Stomach (tissue), 8 donors: ENCODE measurements at regions not wholly inside any gene's neighbourhood (a gene's known extent, or its start where the extent isn't known, plus 50 kb on each side); places are given as distances from the start of the nearest gene placed in this dataset.

Experiments
- DNase-seq, 2 donors: peaks; one replicate each; pipeline versions ENCODE4 v3.0.0 to v3.0.0-alpha.2; 2013 to 2019
- H3K27ac ChIP-seq, 5 donors: fragments of 200-600 bp in 4 of 5; sonication (generic) in 4 of 5; one replicate each; pipeline ENCODE4 v1.5.1; 2013 to 2019; ENCODE audit warnings: mild to moderate bottlenecking in 1 of 5, moderate library complexity in 1 of 5
- H3K27me3 ChIP-seq, 3 donors: fragments of 200-600 bp; sonication (generic); one replicate each; pipeline ENCODE4 v1.5.1; 2017 to 2019; ENCODE audit warnings: mixed run types in 1 of 3
- H3K36me3 ChIP-seq, 4 donors: fragments of 200-600 bp; sonication (generic); 1 replicate in 3 of 4; 2 replicates in 1 of 4; pipeline ENCODE4 v1.5.1; 2016 to 2019
- H3K4me1 ChIP-seq, 4 donors: fragments of 200-600 bp; sonication (generic); one replicate each; pipeline ENCODE4 v1.5.1; 2016 to 2019
- H3K4me3 ChIP-seq, 4 donors: fragments of 200-600 bp; sonication (generic) in 3 of 4; one replicate each; pipeline ENCODE4 v1.5.1; 2016 to 2019; ENCODE audit warnings: mild to moderate bottlenecking in 1 of 4
- H3K9me3 ChIP-seq, 4 donors: fragments of 200-600 bp; sonication (generic); one replicate each; pipeline ENCODE4 v1.5.1; 2016 to 2019
- EP300 ChIP-seq: sonication (generic); formaldehyde crosslinking; IDR thresholded peaks from one replicate; pipeline ENCODE4 v1.6.1; 2017; ENCODE audit warnings: antibody characterized with exemption
- POLR2A ChIP-seq, 4 donors: fragments of 450-650 bp; IDR thresholded peaks; one replicate each; pipeline ENCODE4 v1.6.1; 2016; ENCODE audit warnings: antibody characterized with exemption in 4 of 4, control low read depth in 2 of 4, mild to moderate bottlenecking in 1 of 4, moderate library complexity in 1 of 4
- POLR2AphosphoS5 ChIP-seq, 3 donors: sonication (generic); formaldehyde crosslinking; IDR thresholded peaks; one replicate each; pipeline ENCODE4 v1.6.1; 2016; ENCODE audit warnings: antibody characterized with exemption in 3 of 3
- WGBS, 5 donors: extraction: QIAGEN DNeasy Blood & Tissue Kit in 3 of 5; methylation state at CpG; one replicate each; pipeline versions ENCODE4 v1.1.5 to v1.1.7; 2013 to 2018; 5-methylcytosine and 5-hydroxymethylcytosine counted together
- intact Hi-C: fragments of 100-400 bp; cut with DNase I; formaldehyde crosslinking; loops from one replicate; pipeline ENCODE4 v1.15.1; 2023; ENCODE audit warnings: low total_unique reads
- TF ChIP-seq, protein P1 (sequence below), 7 experiments: fragments of 450-650 bp in 4 of 7; fragments of 200-600 bp in 3 of 7; sonication (generic) in 3 of 7; IDR thresholded peaks; one replicate each; pipeline ENCODE4 v1.5.1; 2016 to 2019; ENCODE audit warnings: antibody characterized with exemption in 7 of 7, control low read depth in 2 of 7, mild to moderate bottlenecking in 1 of 7
- donor health status: healthy with polysubstance abuse.
- donor health status: Bipolar disorder and iron deficiency.
- donor health status: healthy.

DNA sequence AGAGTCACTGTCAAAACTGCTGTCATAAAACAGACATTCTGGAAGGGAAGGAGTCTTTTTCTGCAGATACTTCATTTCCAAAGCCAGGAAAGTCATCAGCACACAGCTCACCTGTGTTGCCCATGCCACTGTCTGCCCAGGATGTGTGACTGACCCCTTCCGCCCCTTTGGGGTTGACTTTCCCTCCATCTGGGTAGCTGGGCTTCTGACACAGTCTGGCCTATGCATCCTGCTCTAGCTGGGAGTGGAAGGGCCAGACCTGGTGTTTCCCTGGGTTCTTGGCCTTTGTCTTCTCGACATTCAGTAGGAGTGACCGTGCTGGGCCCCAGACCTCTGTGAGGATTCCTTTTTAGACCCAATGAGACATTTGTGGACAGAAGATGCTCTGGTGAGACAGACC lies 378.9 kb upstream of the NUPR2 start:
- Histone ChIP-seq H3K4me1 (no peaks in the 10 kb centered on the region), H3K9me3 (peaks cover 20 to 85% (median 72%) of the 10 kb centered on the region in 4 donors), H3K27me3 (no peaks in the 10 kb centered on the region), H3K4me3 (no peak overlapping the region), H3K36me3 (no peaks in the 10 kb centered on the region), H3K27ac (no peak overlapping the region)
- no peak for DNase-seq
- TF ChIP-seq EP300 (no peak), POLR2A (IDR thresholded peaks at IDR 0.05) (no peak), POLR2AphosphoS5 (IDR thresholded peaks at IDR 0.05) (no peak)
- TF ChIP-seq, protein P1, sequence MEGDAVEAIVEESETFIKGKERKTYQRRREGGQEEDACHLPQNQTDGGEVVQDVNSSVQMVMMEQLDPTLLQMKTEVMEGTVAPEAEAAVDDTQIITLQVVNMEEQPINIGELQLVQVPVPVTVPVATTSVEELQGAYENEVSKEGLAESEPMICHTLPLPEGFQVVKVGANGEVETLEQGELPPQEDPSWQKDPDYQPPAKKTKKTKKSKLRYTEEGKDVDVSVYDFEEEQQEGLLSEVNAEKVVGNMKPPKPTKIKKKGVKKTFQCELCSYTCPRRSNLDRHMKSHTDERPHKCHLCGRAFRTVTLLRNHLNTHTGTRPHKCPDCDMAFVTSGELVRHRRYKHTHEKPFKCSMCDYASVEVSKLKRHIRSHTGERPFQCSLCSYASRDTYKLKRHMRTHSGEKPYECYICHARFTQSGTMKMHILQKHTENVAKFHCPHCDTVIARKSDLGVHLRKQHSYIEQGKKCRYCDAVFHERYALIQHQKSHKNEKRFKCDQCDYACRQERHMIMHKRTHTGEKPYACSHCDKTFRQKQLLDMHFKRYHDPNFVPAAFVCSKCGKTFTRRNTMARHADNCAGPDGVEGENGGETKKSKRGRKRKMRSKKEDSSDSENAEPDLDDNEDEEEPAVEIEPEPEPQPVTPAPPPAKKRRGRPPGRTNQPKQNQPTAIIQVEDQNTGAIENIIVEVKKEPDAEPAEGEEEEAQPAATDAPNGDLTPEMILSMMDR (IDR thresholded peaks at IDR 0.05): no peak
- intact Hi-C loops: no loop called here
- WGBS, 5 donors: 63 to 73% (median 69%) methylated on average over 3 of the region's 3 CpGs

DNA sequence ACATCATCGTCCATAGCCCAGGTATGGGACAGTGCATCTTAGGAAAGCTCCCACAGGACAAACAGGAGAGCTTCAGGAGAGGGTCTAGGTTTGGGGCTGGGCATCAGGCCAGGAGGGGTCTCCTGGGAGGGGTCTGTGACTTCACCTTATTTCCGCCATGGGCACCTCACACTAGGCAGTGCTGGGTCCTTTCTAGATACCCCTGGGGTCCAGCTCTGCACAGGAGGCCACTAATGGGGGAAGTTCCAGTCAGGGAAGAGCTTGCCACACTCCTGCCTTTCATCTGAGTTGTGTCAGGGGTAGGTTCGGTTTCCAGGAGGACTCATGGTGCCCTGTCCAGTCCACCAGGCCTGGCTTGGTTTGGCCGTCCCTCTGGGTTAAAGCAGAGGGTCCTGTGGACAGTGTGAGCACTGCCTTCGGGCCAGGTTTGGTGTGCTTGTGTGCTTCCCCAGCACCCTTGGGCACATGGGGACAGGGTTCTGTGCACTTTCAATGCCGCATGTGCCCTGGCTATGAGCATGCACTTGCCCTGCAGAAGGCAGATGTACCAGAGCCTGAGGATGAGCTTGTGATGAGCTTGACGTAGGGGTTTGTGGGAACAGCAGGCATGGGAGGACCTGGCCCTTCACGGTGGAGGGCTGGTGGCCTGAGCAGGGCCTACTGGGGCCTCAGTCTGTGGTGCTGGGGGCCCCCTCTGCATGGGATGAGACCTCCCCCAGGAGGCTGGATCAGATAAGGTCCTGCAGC lies 377.7 kb upstream of the NUPR2 start:
- H3K27ac ChIP-seq: no peak overlapping the region
- no peaks in the 10 kb centered on the region for H3K36me3 ChIP-seq
- TF ChIP-seq, protein P1 (IDR thresholded peaks at IDR 0.05): no peak
- no peak for TF ChIP-seq POLR2AphosphoS5 (IDR thresholded peaks at IDR 0.05)
- no peak for TF ChIP-seq EP300
- TF ChIP-seq POLR2A (IDR thresholded peaks at IDR 0.05): no peak
- no peak overlapping the region for H3K4me3 ChIP-seq
- intact Hi-C loops: no loop called here
- no peaks in the 10 kb centered on the region for H3K27me3 ChIP-seq
- no peak for DNase-seq
- WGBS, 5 donors: 60 to 75% (median 61%) methylated on average over 1 to 8 of the region's 8 CpGs
- H3K9me3 ChIP-seq: peaks cover 20 to 93% (median 82%) of the 10 kb centered on the region in 4 donors
- H3K4me1 ChIP-seq: no peaks in the 10 kb centered on the region

DNA sequence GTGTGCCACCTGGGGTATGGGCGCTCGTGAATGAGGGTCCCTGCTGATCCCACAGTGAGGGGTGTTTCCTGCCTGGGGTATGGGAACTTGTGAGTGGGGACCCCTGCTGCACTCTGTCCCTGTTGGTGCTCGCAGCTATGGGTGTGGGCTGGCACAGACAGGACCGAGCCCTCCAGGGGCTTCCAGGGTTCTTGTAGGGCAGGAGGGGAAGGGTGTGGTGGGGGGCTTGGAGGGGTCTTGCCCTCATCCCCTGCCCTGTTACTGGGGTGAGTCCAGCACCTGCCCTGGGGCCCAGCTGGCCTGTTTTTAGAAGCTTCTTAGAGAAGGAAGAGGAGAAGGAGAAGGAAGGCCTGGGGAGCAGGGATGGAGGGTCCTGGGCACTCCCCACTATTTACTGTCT lies 377.0 kb upstream of the NUPR2 start:
- WGBS, 5 donors: 56 to 85% (median 70%) methylated on average over 2 to 4 of the region's 4 CpGs
- peaks cover 20 to 98% (median 88%) of the 10 kb centered on the region in 4 donors for H3K9me3 ChIP-seq
- intact Hi-C loops: no loop called here

DNA sequence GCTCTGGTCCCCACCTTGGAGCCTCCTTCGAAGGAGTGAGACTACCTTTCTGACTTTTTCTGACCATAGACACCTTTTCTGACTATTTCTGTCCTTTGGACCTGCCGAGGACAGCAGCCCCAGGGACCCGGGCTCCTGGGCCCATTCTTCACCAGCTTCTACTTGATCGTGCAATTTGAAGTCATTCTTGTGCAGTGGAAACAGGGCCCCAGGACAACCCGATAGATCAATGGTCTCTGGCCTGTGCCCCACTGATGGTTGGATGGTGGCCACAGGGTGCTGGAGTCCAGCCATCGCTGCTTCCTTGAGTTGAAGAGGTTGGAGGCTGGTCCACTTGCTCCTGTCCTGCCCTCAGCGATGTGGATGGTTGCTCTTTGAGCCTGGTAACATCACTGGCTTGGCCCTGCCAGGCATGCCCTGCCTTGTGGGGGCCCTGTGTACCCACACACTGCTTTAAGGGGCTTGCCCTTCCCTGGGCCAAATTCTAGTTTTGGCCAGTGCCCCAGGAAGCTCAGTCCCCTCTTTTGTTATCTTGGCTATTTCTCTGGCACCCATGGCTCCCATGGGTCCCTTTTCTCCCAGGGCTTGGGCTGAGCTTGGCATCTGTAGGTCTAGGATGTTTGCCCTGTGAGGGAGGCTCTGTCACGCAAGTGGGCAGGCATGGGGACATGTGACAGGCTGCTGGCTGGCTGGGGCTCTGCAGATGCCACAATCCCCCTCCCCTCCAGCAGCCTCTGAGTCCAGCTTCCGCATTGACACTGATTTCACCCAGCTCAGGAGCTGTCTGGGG lies 375.6 kb upstream of the NUPR2 start:
- DNase-seq: no peak
- intact Hi-C loops: no loop called here
- peaks cover 20 to 99% (median 91%) of the 10 kb centered on the region in 4 donors for H3K9me3 ChIP-seq
- no peaks in the 10 kb centered on the region for H3K4me1 ChIP-seq
- H3K27me3 ChIP-seq: no peaks in the 10 kb centered on the region
- H3K4me3 ChIP-seq: no peak overlapping the region
- 65 to 72% (median 68%) methylated on average over 8 to 9 of the region's 9 CpGs for WGBS, 5 donors
- no peaks in the 10 kb centered on the region for H3K36me3 ChIP-seq
- H3K27ac ChIP-seq: no peak overlapping the region
- TF ChIP-seq POLR2AphosphoS5 (IDR thresholded peaks at IDR 0.05) (no peak), EP300 (no peak), POLR2A (IDR thresholded peaks at IDR 0.05) (no peak)
- TF ChIP-seq, protein P1 (IDR thresholded peaks at IDR 0.05): no peak

More for the DNA sequence above, 377.0 kb upstream of the NUPR2 start:
- no peak for TF ChIP-seq EP300
- no peak for TF ChIP-seq POLR2A (IDR thresholded peaks at IDR 0.05)
- TF ChIP-seq, protein P1 (IDR thresholded peaks at IDR 0.05): no peak
- no peak for TF ChIP-seq POLR2AphosphoS5 (IDR thresholded peaks at IDR 0.05)
- Histone ChIP-seq H3K27ac (no peak overlapping the region), H3K4me3 (no peak overlapping the region), H3K27me3 (no peaks in the 10 kb centered on the region), H3K4me1 (no peaks in the 10 kb centered on the region), H3K36me3 (no peaks in the 10 kb centered on the region)
- no peak for DNase-seq
